ENCODE measurements at regions not wholly inside any gene's neighbourhood (a gene's known extent, or its start where the extent isn't known, plus 50 kb on each side); places are given as distances from the start of the nearest gene placed in this dataset.

DNA sequence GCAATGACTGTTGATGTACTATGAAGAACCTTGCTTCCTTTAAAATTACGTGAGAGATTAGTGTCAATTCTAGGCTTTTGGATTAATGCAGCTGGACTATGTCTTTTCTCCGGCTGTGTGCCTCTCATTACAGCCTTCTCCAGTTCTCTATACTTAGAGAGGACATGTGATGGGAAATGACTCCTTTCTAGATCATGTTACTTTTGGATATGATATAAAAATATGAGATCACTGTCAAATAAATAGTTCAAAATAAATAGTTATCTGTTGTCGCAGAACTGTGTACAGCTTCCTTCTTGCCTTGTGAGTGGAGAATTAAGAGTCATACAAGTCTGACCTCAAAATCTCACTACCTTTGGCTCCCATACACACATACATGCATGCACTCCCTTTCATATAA, 592.4 kb downstream of the DIPK2A start:
- Mint-ChIP-seq H3K27ac (no peak overlapping the region), H3K4me3 (no peak overlapping the region), H3K27me3 (ENCODE audit: insufficient read depth, low read depth, poor library complexity) (no peaks in the 10 kb centered on the region), H3K9me3 (peaks cover 2% of the 10 kb centered on the region; the same call in 2 of the 3 replicates), H3K4me1 (no peaks in the 10 kb centered on the region), H3K36me3 (ENCODE audit: low read depth) (peaks cover 3% of the 10 kb centered on the region; the same call in 1 of the 3 replicates)
- H2AFZ ChIP-seq: no peak overlapping the region
- no peaks in the 10 kb centered on the region for H4K20me1 ChIP-seq (replicated peaks; ENCODE audit: insufficient read depth)
- H3K4me2 ChIP-seq: no peak overlapping the region
- TF ChIP-seq, protein P1, sequence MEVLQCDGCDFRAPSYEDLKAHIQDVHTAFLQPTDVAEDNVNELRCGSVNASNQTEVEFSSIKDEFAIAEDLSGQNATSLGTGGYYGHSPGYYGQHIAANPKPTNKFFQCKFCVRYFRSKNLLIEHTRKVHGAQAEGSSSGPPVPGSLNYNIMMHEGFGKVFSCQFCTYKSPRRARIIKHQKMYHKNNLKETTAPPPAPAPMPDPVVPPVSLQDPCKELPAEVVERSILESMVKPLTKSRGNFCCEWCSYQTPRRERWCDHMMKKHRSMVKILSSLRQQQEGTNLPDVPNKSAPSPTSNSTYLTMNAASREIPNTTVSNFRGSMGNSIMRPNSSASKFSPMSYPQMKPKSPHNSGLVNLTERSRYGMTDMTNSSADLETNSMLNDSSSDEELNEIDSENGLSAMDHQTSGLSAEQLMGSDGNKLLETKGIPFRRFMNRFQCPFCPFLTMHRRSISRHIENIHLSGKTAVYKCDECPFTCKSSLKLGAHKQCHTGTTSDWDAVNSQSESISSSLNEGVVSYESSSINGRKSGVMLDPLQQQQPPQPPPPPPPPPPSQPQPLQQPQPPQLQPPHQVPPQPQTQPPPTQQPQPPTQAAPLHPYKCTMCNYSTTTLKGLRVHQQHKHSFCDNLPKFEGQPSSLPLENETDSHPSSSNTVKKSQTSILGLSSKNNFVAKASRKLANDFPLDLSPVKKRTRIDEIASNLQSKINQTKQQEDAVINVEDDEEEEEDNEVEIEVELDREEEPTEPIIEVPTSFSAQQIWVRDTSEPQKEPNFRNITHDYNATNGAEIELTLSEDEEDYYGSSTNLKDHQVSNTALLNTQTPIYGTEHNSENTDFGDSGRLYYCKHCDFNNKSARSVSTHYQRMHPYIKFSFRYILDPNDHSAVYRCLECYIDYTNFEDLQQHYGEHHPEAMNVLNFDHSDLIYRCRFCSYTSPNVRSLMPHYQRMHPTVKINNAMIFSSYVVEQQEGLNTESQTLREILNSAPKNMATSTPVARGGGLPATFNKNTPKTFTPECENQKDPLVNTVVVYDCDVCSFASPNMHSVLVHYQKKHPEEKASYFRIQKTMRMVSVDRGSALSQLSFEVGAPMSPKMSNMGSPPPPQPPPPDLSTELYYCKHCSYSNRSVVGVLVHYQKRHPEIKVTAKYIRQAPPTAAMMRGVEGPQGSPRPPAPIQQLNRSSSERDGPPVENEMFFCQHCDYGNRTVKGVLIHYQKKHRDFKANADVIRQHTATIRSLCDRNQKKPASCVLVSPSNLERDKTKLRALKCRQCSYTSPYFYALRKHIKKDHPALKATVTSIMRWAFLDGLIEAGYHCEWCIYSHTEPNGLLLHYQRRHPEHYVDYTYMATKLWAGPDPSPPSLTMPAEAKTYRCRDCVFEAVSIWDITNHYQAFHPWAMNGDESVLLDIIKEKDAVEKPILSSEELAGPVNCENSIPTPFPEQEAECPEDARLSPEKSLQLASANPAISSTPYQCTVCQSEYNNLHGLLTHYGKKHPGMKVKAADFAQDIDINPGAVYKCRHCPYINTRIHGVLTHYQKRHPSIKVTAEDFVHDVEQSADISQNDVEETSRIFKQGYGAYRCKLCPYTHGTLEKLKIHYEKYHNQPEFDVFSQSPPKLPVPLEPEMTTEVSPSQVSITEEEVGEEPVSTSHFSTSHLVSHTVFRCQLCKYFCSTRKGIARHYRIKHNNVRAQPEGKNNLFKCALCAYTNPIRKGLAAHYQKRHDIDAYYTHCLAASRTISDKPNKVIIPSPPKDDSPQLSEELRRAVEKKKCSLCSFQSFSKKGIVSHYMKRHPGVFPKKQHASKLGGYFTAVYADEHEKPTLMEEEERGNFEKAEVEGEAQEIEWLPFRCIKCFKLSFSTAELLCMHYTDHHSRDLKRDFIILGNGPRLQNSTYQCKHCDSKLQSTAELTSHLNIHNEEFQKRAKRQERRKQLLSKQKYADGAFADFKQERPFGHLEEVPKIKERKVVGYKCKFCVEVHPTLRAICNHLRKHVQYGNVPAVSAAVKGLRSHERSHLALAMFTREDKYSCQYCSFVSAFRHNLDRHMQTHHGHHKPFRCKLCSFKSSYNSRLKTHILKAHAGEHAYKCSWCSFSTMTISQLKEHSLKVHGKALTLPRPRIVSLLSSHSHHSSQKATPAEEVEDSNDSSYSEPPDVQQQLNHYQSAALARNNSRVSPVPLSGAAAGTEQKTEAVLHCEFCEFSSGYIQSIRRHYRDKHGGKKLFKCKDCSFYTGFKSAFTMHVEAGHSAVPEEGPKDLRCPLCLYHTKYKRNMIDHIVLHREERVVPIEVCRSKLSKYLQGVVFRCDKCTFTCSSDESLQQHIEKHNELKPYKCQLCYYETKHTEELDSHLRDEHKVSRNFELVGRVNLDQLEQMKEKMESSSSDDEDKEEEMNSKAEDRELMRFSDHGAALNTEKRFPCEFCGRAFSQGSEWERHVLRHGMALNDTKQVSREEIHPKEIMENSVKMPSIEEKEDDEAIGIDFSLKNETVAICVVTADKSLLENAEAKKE (CRISPR knock-in tag; IDR thresholded peaks at IDR 0.05): no peak
- no peak overlapping the region for H3K4me3 ChIP-seq
- no peak for DNase-seq (ENCODE audit: low spot score)
- H3K4me1 ChIP-seq (ENCODE audit: insufficient read depth): no peaks in the 10 kb centered on the region
- no peak for ATAC-seq
- 0 out of 2 replicates have a peak, but pooled peaks cover 6% of the 10 kb centered on the region for H3K9me2 ChIP-seq (ENCODE audit: insufficient read depth)
- H3K27me3 ChIP-seq (ENCODE audit: insufficient read depth): no peaks in the 10 kb centered on the region
- no peaks in the 10 kb centered on the region for H3F3A ChIP-seq (replicated peaks; ENCODE audit: low read depth)
- no peak overlapping the region for H3K27ac ChIP-seq (ENCODE audit: low read depth)
- H3K79me2 ChIP-seq (replicated peaks; ENCODE audit: insufficient read depth): no peaks in the 10 kb centered on the region
- no peaks in the 10 kb centered on the region for H3K36me3 ChIP-seq (ENCODE audit: insufficient read depth)

DNA sequence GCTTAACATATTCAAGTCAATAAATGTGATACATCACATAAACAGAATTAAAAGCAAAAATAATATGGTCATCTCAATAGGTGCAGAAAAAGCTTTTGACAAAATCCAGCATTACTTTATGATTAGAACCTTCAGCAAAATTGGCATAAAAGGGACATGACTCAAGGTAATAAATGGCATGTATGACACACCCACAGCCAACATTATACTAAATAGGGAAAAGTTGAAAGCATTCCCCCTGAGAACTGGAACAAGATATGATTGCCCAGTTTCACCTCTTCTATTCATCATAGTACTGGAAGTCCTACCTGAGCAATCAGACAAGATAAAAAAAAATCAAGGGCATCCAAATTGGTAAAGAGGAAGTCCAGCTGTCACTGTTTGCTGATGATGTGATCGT, 594.7 kb downstream of the DIPK2A start:
- Histone ChIP-seq H3K79me2 (replicated peaks; ENCODE audit: insufficient read depth) (no peaks in the 10 kb centered on the region), H3K9me2 (ENCODE audit: insufficient read depth) (0 out of 2 replicates have a peak, but pooled peaks cover 4% of the 10 kb centered on the region), H3F3A (replicated peaks; ENCODE audit: low read depth) (no peaks in the 10 kb centered on the region), H3K4me1 (ENCODE audit: insufficient read depth) (no peaks in the 10 kb centered on the region), H4K20me1 (replicated peaks; ENCODE audit: insufficient read depth) (no peaks in the 10 kb centered on the region), H3K4me2 (no peak overlapping the region), H3K4me3 (no peak overlapping the region), H2AFZ (no peak overlapping the region), H3K36me3 (ENCODE audit: insufficient read depth) (no peaks in the 10 kb centered on the region), H3K27me3 (ENCODE audit: insufficient read depth) (no peaks in the 10 kb centered on the region), H3K27ac (ENCODE audit: low read depth) (no peak overlapping the region)
- H3K4me1 Mint-ChIP-seq: no peaks in the 10 kb centered on the region
- no peak overlapping the region for H3K4me3 Mint-ChIP-seq
- ATAC-seq (no peak), DNase-seq (ENCODE audit: low spot score) (no peak)
- H3K27ac Mint-ChIP-seq: no peak overlapping the region
- no peaks in the 10 kb centered on the region for H3K27me3 Mint-ChIP-seq (ENCODE audit: insufficient read depth, low read depth, poor library complexity)
- H3K36me3 Mint-ChIP-seq (ENCODE audit: low read depth): peaks cover 3% of the 10 kb centered on the region; the same call in 1 of the 3 replicates
- H3K9me3 Mint-ChIP-seq: peaks cover 2% of the 10 kb centered on the region; the same call in 2 of the 3 replicates
- TF ChIP-seq NANOG (IDR thresholded peaks at IDR 0.05; ENCODE audit: borderline replicate concordance) (no peak), JUNB (IDR thresholded peaks at IDR 0.05; ENCODE audit: unreplicated experiment) (no peak), POLR2AphosphoS5 (IDR thresholded peaks at IDR 0.05; ENCODE audit: low read depth) (no peak)
- TF ChIP-seq, protein P1 (CRISPR knock-in tag; IDR thresholded peaks at IDR 0.05): no peak
